ENCODE measurements at regions not wholly inside any gene's neighbourhood (a gene's known extent, or its start where the extent isn't known, plus 50 kb on each side); places are given as distances from the start of the nearest gene placed in this dataset.
A peak's percentile ranks its signal among the peaks of the same experiment; 100 is the strongest.

GRCh38 chr18:28973324-28973723 is 796.4 kb upstream of the CDH2 start:
- DNase-seq (ENCODE audit: low spot score), result no peak

DNA sequence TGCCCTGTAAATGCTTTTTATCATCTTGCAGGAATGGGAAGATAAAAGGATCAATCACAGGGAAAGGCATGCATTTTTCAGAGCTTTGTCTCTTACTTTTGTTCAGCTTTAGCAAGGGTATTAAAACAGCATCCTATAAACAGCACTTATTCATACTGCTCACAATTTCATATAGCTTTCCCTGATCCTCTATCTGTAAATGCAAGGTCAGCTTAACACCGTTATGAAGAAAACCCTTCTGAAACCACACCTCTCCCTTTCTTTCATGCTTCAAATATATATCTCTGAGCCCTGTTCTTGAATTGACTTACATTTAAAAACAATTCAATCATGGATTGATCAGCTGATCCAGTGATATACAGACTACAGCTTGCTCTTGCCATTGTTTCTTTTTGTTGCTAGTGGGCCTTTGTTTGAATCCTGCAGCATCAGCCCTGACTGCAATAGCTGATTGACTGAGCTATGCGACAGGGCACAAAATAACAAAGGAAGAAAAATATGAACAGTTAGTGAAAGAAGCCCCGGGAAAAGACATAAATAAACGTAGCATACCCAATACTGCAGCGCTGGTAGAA is 795.5 kb upstream of the CDH2 start:
- DNase-seq (ENCODE audit: low spot score), result no peak

- peak; percentile 5 for DNase-seq (ENCODE audit: low spot score)
Observed at GRCh38 chr18:28963481-28963880, 786.6 kb upstream of the CDH2 start.

- peak; percentile 13 for DNase-seq (ENCODE audit: low spot score)
Observed at GRCh38 chr18:28961669-28962228, 784.8 kb upstream of the CDH2 start.

DNA sequence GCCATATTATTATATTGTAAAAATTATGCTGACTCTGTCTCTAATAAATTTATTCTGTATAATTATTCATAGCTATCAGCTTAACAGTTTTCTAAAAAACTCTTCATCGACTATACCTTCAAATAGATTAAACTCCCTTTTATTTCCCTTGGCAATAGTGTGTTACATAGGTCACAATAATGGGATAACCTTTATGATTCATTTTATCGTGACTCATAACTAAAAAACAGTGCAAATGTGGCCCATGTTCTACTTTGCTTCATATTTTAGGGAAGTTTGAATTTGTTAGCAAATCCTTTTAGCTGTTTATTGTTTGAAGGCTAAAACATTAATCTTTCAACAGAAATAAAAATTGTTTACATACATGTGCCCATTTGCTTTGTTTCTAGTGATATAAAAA is 783.2 kb upstream of the CDH2 start:
- DNase-seq (ENCODE audit: low spot score), result peak; percentile 29

DNA sequence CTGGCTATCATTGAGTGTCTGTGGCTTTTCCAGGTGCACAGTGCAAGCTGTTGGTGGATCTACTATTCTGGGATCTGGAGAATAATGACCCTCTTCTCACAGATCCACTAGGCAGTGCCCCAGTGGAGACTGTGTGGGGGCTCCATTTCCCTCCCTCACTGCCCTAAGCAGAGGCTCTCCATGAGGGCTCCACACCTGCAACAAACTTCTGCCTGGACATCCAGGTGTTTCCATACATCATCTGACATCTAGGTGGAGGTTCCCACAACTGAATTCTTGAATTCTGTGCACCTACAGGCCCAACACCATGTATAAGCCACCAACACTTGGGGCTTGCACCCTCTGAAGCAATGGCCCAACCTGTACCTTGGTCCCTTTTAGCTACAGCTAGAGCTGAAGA is 775.4 kb upstream of the CDH2 start:
- no peak for DNase-seq (ENCODE audit: low spot score)

GRCh38 chr18:28947900-28948299 is 771.0 kb upstream of the CDH2 start:
- DNase-seq (ENCODE audit: low spot score), result no peak

DNA sequence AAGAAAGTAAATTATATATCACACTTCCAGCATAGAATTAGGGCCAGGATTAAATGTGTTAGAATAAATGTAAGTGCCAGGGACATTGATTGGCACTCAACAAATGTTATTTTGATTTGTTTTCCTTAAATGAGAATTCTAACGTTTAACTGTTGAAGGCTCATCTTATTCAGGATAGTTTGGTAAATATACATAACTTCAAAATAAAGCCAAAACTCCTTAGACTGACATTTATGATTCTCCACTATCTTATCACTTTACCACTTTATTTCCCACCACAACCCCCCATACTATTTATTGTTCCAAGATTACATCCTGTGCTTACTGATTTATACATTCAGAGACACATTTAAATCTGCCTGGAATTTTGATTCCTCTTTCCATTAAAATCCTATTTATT is 769.5 kb upstream of the CDH2 start:
- no peak for DNase-seq (ENCODE audit: low spot score)

DNA sequence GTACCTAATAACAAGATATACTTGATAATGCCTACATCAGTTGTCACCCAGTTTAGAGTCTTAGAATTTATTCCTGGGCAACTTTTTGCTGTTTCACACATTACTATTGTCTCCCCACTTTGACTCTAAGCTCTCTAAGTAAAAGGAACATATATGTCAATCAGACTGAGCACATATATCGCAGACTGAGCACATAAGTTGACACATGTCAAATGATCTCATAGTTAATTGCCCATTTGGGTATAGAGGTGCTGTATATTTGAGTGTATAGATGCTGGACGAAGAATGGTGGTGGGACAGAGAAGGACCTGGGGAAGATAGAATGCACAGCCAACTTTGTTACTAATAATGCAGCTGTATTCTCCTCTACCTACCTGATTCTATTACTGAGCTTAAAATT is 746.0 kb upstream of the CDH2 start:
- no peak for DNase-seq (ENCODE audit: low spot score)

- no peak for DNase-seq (ENCODE audit: low spot score)
Observed at GRCh38 chr18:28916456-28916855, 739.5 kb upstream of the CDH2 start.

- DNase-seq (ENCODE audit: low spot score), result peak; percentile 36
Observed at GRCh38 chr18:28905509-28905908, 728.6 kb upstream of the CDH2 start.

GRCh38 chr18:28904789-28905364 is 727.9 kb upstream of the CDH2 start:
- no peak for DNase-seq (ENCODE audit: low spot score)

- DNase-seq (ENCODE audit: low spot score), result peak; percentile 28
Observed at GRCh38 chr18:28903306-28903705, 726.4 kb upstream of the CDH2 start.

DNA sequence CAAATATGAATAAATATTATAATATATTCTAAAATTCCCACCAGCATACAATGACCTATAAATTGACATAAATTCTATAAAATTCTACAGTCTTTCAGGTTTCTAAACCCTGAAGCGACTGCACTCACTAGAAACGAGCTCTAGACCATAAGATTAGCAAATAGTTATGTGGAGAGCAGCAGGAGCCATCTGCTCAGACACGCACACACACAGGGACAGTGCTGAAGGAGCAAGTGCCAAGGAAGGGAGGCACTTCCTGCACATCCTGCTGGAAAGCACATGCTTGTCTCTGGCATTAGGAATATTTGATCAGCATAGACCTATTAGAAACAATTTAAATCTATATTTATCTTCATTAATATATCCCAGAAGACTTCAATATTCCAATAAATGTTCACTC is 713.9 kb upstream of the CDH2 start:
- DNase-seq (ENCODE audit: low spot score), result no peak

- DNase-seq (ENCODE audit: low spot score), result no peak
Observed at GRCh38 chr18:28884304-28884703, 707.4 kb upstream of the CDH2 start.

DNA sequence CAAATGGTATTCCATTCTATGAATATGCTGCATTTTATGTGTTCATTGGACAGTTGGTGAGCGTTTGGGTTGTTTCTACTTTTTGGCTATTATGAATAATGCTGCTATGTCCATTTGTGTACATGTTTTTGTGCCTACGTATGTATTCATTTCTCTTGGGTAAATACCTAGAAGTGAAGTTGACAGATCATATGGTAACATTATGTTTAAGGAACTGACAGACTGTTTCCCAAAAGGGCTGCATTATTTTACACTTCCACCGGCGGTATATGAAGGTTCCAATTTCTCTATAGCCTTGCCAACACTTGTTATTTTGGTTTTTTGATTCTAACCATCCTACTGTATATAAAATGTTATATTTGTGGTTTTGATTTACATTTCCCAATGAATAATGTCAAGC is 703.9 kb upstream of the CDH2 start:
- DNase-seq (ENCODE audit: low spot score), result no peak

- DNase-seq (ENCODE audit: low spot score), result peak; percentile 8
Observed at GRCh38 chr18:28875059-28875458, 698.1 kb upstream of the CDH2 start.

DNA sequence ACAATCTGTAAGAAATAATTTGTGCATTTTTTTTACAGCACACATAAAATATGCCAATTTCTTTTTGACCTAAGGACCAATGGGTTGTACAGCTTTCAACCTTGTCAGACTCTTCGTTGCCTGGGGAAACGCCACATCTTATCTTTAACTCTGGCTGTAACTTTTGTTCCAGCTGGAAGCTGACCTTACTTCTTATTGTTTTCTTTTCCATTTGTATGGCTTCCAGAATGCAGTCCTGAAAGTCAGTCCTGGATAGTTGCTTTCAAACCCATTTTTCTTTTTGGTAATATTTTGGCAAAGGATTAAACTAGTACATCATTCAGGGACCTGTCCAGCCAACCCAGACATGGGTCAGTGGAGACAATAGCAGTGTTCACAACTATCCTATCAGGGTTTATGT is 686.5 kb upstream of the CDH2 start:
- DNase-seq (ENCODE audit: low spot score), result no peak

- DNase-seq (ENCODE audit: low spot score), result no peak
Observed at GRCh38 chr18:28858248-28858647, 681.3 kb upstream of the CDH2 start.

GRCh38 chr18:28855989-28856388 is 679.1 kb upstream of the CDH2 start:
- DNase-seq (ENCODE audit: low spot score), result no peak

DNA sequence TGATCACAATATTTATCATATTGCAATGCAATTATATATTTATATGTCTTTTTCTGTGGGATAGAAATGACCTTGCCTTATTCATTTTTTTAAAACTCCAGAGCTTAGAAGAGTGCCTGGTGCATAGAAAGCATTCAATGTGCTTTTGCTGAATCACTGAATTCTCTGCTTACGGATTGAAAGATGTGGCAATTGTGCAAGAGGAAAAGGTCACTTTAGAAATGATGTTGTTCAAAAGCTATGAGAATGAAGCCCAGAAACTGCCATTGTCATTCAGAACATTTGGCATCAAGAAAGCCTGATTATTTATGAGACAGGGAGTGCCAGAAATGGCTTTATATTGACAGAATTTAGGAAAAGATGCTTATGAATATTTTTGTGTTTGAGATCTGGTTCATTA is 678.6 kb upstream of the CDH2 start:
- DNase-seq (ENCODE audit: low spot score), result peak; percentile 52

- no peak for DNase-seq (ENCODE audit: low spot score)
Observed at GRCh38 chr18:28854964-28855363, 678.0 kb upstream of the CDH2 start.

- DNase-seq (ENCODE audit: low spot score), result no peak
Observed at GRCh38 chr18:28846958-28847357, 670.0 kb upstream of the CDH2 start.

DNA sequence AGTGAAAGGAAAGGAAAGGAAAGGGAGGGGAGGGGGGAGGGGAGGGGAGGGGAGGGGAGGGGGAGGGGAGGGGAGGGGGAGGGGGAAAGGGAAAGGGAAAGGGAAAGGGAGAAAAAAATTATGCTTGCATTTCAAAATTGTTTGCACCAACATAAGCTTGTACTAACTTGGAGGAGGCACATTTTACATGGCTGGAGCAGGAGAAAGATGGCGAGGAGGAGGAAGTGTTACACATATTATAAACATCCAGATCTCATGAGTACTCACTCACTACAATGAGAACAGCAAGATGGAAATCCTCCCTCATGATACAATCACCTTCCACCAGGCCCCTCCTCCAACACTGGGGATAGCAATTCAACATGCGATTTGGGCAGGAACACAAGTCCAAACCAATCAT is 660.2 kb upstream of the CDH2 start:
- no peak for DNase-seq (ENCODE audit: low spot score)

All from GM03348 (cell line).